Loucy (cell line): ENCODE measurements at regions not wholly inside any gene's neighbourhood (a gene's known extent, or its start where the extent isn't known, plus 50 kb on each side); places are given as distances from the start of the nearest gene placed in this dataset.

Experiments used
- CTCF ChIP-seq: fragments of 200-600 bp; sonication (generic); conservative IDR thresholded peaks from 2 replicates; pipeline ENCODE4 v1.5.1; 2014; ENCODE audit warnings: mild to moderate bottlenecking, antibody characterized with exemption, low read length
- EZH2phosphoT487 ChIP-seq: fragments of 200-600 bp; IDR thresholded peaks from 2 replicates; pipeline ENCODE4 v1.6.1; 2018; ENCODE audit warnings: antibody characterized with exemption, mild to moderate bottlenecking, moderate library complexity, borderline replicate concordance

- TF ChIP-seq CTCF: peak; percentile 63
- TF ChIP-seq EZH2phosphoT487: no peak
Measured at GRCh38 chr5:119743927-119744326, 114.6 kb downstream of the FAM170A start.
